ENCODE measurements at regions not wholly inside any gene's neighbourhood (a gene's known extent, or its start where the extent isn't known, plus 50 kb on each side); places are given as distances from the start of the nearest gene placed in this dataset.

GRCh38 chr9:31554941-31555340 is 829.5 kb upstream of the ACO1 start:
- no peak for TF ChIP-seq KLF6 (CRISPR knock-in tag; IDR thresholded peaks at IDR 0.05)
- no peak for TF ChIP-seq PAX8 (CRISPR knock-in tag; IDR thresholded peaks at IDR 0.05; ENCODE audit: borderline replicate concordance)
- TF ChIP-seq CTCF (CRISPR knock-in tag; IDR thresholded peaks at IDR 0.05): no peak
- no peak for TF ChIP-seq YEATS2 (CRISPR knock-in tag; IDR thresholded peaks at IDR 0.05; ENCODE audit: borderline replicate concordance)
- TF ChIP-seq PAWR (CRISPR knock-in tag; IDR thresholded peaks at IDR 0.05; ENCODE audit: borderline replicate concordance): no peak
- no peak for TF ChIP-seq POGZ (CRISPR knock-in tag; IDR thresholded peaks at IDR 0.05)
